HG03108 (cell line): ENCODE measurements at regions not wholly inside any gene's neighbourhood (a gene's known extent, or its start where the extent isn't known, plus 50 kb on each side); places are given as distances from the start of the nearest gene placed in this dataset.

ENCODE experiments used
- ATAC-seq: cut with Tn5 transposase; IDR thresholded peaks from one replicate; pipeline ENCODE4 v1.9.1; 2021; ENCODE audit warnings: moderate library complexity; ENCODE audit not compliant: unreplicated experiment

DNA sequence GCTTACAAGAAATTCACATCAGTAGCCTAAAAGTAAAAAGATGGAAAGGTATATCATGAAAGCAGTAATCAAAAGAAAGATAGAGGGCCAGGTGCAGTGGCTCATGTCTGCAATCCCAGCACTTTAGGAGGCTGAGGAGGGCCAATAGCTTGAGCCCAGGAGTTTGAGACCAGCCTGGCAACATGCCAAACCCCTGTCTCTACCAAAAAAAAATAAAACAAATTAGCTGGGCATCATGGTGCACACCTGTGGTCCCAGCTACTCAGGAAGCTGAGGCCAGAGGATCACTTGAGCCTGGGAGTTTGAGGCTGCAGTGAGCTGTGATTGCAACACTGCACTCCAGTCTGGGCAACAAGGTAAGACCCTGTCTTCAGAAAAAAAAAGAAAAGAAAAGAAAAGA, 55.5 kb downstream of the GSPT2 start:
- ATAC-seq: no peak

DNA sequence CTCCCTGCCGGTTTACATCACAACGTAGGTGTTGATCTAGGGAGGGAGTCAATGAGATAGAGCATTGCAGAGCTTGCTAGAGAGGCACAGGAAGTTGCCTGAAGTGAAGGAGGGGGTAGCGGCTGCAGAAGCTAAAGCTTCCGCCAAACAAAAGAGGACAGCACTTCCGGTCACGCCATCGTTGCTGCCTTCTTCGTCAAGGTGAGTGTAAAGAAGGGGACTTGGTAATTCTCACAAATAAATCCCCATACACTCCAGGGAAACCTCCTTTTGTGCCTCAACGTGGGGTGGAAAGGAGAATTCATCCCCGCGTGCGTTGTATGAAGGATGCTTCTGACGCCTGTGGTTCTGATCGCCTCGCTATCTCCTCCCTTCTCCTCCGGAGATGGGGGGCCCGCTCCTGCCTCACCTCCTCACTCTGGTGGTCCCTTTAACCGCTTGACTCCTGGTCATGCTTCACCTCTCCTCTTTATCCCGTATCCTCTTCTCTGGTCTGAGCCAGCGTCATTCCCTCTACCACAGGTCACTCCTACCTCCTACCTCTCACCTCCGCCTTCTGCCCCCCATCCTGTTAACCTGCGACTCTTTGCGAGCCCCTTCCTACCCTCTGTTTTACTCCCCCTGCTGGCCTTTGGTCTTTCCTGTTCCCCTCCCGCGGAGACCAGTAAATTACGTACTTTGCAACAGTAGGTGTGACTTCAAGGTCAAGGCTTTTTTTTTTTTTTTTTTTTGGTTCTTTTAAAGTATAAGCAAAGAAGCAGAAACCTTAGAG, 59.9 kb downstream of the GSPT2 start:
- ATAC-seq: peak; percentile 87

DNA sequence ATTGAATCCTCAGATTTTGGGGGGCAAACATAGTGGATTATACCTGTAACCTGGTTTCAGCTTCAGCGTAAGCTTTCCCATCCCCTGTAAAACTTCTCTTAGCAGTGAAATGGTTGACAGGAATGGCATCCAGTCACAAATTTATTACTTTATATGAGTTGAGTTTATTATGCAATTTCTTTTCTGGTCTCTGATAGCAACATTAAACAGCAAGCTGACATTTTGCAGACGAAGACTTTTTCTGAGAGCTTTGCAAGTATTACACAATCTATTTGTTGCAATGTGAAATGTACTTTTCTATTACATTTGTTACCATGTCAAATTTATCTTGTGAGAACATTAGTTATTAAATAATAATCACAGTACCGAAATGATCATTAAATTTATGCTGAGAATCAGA, 60.6 kb downstream of the GSPT2 start:
- ATAC-seq: no peak

DNA sequence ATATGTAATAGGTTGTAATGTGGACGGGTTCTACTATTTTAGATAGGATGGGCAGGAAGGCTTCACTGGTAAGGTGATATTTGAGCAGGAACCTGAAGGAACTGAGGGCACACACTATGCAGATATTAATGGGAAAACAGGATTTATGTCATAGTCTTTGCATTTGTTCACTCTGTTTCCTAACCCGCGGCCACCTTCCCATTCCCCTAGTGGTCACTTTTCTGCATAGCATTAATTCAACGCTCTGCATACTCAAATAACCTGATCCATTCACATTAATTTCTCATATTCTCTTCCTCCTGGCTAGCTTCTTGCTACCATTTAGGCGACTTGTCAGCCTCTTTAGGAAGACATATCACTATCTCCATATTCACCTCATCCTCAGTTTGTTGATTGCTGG, 61.5 kb downstream of the GSPT2 start:
- ATAC-seq: no peak

DNA sequence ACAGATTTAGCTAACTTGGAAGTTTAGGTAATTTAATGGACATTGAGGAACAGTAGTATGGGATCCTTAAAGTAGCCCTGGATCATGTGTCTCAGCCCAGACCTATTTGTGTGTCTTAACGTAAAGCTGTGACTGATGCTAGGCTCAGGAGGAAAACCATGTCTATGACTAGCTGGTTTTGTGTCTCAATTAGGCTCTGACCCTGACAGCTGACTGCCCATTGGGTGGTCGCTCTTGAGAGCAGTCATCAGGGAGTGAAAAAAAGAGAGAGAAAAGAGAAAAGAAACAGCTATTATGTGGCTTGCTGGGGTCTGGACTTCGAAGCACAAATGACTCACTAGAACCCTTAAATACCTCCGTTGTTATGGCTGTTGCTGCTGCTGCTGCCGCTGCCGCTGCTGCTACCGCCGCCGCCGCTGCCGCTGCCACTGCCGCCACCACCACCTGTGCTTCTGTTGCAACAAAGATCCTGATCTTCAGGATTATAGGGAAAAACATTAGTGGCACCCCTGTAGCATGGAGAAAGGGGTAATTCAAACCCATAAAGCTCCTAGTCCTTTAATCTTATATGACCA, 70.7 kb downstream of the GSPT2 start:
- ATAC-seq: no peak

DNA sequence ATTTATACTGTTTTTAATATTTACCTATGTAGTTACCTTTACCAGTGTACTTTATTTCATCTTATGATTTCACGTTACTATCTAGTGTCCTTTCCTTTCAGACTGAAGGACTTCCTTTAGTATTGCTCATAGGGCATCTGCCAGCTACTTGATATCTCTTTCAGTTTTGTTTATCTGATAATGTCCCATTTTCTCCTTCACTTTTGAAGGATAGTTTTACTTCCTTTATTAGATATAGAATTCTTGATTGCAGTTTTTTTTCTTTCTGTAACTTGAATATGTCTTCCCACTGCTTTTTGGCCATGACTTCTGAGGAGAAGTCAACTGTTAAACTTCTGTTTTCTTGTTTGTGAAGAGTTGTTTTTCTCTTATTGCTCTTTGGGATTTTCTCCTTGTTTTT, 69.4 kb upstream of the MAGED1 start:
- ATAC-seq: no peak

DNA sequence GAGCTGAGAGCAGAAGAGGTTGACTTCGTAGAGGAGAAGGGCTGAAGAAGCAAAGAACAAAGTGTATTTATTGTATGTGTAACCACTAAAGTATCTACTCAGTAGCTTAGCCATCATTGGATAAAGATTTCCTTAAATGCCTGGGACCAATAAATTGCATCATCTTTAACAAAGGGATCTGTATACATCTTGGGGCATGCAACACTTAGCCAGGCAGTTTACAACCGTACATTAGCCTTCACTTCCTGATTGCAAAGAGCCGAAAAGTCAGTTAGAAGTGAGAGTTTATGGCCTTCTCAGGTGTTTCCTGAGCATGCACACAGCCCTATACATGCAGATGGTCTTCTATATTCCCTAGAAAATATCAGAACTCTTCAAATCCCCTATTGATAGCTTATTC, 68.0 kb upstream of the MAGED1 start:
- no peak for ATAC-seq

DNA sequence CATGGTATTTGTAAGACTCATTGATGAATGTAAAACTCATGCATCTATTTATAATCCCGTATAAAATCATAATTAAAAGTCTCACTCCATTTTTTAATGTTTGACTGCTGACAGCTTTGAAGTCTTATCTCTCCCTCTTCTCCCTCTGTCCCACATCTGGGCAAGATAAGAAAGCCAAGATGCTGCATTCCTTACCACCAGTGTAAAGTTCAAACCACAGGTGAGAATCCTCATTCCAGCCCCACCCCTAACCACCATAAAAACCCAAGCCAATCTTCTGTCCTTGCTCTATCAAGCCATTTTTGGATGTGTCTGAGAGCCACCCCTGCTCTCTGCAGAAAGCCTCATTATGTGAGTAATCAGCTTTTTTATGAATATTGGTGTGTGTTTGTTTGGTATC, 59.3 kb upstream of the MAGED1 start:
- no peak for ATAC-seq

DNA sequence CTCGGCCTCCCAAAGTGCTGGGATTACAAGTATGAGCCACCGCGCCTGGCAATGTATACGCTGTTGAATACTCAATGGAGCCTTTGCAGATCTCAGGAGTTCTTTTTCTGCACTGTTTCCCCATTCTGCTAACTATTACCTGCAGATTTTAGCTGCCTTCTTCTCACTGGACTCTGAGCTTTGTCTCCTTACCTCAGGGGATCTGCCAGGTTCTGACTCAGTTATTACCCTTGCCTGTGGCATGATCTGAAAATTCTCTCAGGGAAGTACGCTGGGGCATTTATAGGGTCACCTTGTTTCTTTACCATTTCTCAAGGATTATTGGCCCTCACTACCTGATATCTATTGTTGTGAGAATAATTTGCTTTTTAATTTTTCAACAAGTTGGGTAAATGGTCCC, 56.6 kb upstream of the MAGED1 start:
- ATAC-seq: no peak

DNA sequence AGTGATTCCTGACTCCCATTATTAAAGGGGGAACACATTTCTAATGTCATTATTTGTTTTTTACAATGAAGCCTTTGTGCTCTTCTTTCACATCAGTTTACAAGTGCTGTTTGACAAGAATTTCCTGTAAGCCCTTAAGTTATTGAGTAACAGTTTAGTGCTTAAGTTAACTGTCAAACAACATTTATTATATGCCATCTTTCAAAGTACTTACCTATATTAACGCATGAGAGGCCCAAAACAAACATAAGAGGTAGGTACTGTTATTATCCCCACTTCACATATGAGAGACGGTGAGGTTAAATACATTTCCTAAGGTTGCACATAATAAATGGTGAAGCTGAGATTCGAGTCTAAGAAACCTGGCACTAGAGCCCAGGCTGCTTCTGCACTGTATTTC, 56.0 kb upstream of the MAGED1 start:
- ATAC-seq: no peak

DNA sequence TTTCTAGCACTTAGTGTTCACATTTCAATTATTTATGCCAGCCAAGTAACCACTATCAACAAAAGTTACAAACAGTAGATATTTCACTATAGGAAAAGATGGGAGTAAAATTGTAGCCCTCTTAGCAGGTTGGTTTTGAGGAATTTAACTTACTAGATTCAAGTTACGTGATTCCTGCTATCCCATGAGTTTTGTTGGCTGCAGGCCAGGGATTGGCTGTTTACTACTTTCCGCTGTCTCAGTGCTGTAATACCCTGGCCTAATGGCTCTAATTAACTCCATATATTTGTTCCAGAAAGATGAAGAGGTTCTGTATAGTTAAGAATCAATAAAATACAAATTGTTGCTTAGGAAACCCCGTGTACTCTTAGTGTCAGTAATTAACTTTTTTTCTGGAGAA, 55.5 kb upstream of the MAGED1 start:
- ATAC-seq: no peak
